ENCODE measurements at regions not wholly inside any gene's neighbourhood (a gene's known extent, or its start where the extent isn't known, plus 50 kb on each side); places are given as distances from the start of the nearest gene placed in this dataset.

- H3K4me3 ChIP-seq (replicated peaks in 1 of 2; ENCODE audit: low read depth in 1 of 2, low read length in 2 of 2), result no peak overlapping the region
- ATAC-seq (no peak), DNase-seq (ENCODE audit: low read depth, low spot score) (no peak)
- intact Hi-C loops (cut with micrococcal nuclease), result no loop called here
- no peaks in the 10 kb centered on the region for H3K36me3 ChIP-seq (ENCODE audit: control insufficient read depth in 1 of 2, insufficient read depth in 2 of 2, low read length in 2 of 2)
- no peak overlapping the region for H3K27ac ChIP-seq (ENCODE audit: low read depth, low read length)
- no peaks in the 10 kb centered on the region for H3K9me3 ChIP-seq (ENCODE audit: control insufficient read depth in 1 of 2, insufficient read depth in 1 of 2, low read depth in 1 of 2, low read length in 2 of 2)
- BruUV-seq (replicated peaks), result no TSS peak
- no peaks in the 10 kb centered on the region for H3K4me1 ChIP-seq (ENCODE audit: control insufficient read depth in 1 of 2, insufficient read depth in 2 of 2, low read length in 2 of 2)
- H2AFZ ChIP-seq (ENCODE audit: low read depth, low read length, poor library complexity, severe bottlenecking), result no peak overlapping the region
- ChIA-PET POLR2A (no interaction called here), RAD21 (ENCODE audit: low non-redundant PET in 1 of 2, low total read pairs in 2 of 2, uncharacterized antibody in 2 of 2, unreplicated experiment in 2 of 2) (no interaction called here), CTCF (no interaction called here)
- TF ChIP-seq ELF1 (IDR thresholded peaks at IDR 0.05; ENCODE audit: borderline replicate concordance, low read depth), result no peak
- no peak for TF ChIP-seq ZBTB33 (IDR thresholded peaks at IDR 0.05; ENCODE audit: extremely low read depth, insufficient replicate concordance, low read length)
- TF ChIP-seq TCF7L2 (IDR thresholded peaks at IDR 0.05; ENCODE audit: borderline replicate concordance, extremely low read depth, insufficient read depth, insufficient read length), result no peak
- TF ChIP-seq JUND (IDR thresholded peaks at IDR 0.05), result no peak
- TF ChIP-seq EZH2 (IDR thresholded peaks at IDR 0.05), result no peak
- no peak for TF ChIP-seq ATF3 (IDR thresholded peaks at IDR 0.05)
- TF ChIP-seq SIN3A (IDR thresholded peaks at IDR 0.05; ENCODE audit: low read depth), result no peak
- TF ChIP-seq CBX3 (IDR thresholded peaks at IDR 0.05; ENCODE audit: low read depth), result no peak
- no peak for TF ChIP-seq REST (IDR thresholded peaks at IDR 0.05; ENCODE audit: low read depth)
- no peak for TF ChIP-seq CTCF (IDR thresholded peaks at IDR 0.05 in 2 of 3, conservative IDR thresholded peaks at IDR 0.05 in 1 of 3; ENCODE audit: borderline replicate concordance in 1 of 3, insufficient read depth in 1 of 3, low read depth in 2 of 3, low read length in 2 of 3)
- no peak for TF ChIP-seq YY1 (IDR thresholded peaks at IDR 0.05; ENCODE audit: extremely low read depth, insufficient replicate concordance, low read depth, low read length)
- no peak for TF ChIP-seq MAX (IDR thresholded peaks at IDR 0.05)
- TF ChIP-seq CEBPB (IDR thresholded peaks at IDR 0.05; ENCODE audit: low read depth), result no peak
- no peak for TF ChIP-seq SP1 (IDR thresholded peaks at IDR 0.05; ENCODE audit: low read depth)
- TF ChIP-seq SRF (IDR thresholded peaks at IDR 0.05; ENCODE audit: low read depth), result no peak
- no peaks in the 10 kb centered on the region for H3K9me2 ChIP-seq (ENCODE audit: insufficient read depth)
- H4K20me1 ChIP-seq (ENCODE audit: insufficient read depth), result no peaks in the 10 kb centered on the region
- H3K27me3 ChIP-seq (ENCODE audit: insufficient read depth, low read length), result no peaks in the 10 kb centered on the region
- no peak overlapping the region for H3K4me2 ChIP-seq (ENCODE audit: low read length)
- no peaks in the 10 kb centered on the region for H3K79me2 ChIP-seq (ENCODE audit: insufficient read depth, low read length)
- H3K9ac ChIP-seq (ENCODE audit: low read length), result no peak overlapping the region
These were observed 186.6 kb downstream of the SQOR start for GRCh38 chr15:45821390-45821789.

Measured in HCT116 (cell line).